GM10266 (cell line): ENCODE measurements at regions not wholly inside any gene's neighbourhood (a gene's known extent, or its start where the extent isn't known, plus 50 kb on each side); places are given as distances from the start of the nearest gene placed in this dataset.
"Not testable (repeated sequence)": the region's sequence is repeated elsewhere in the genome, so short reads cannot be mapped to it uniquely, and the experiment has no call there.

Experiments
- DNase-seq: peaks from one replicate; pipeline ENCODE4 v3.0.0; 2012; ENCODE audit errors: extremely low spot score
- CTCF ChIP-seq: IDR thresholded peaks from 2 replicates; pipeline ENCODE4 v1.5.1; 2012; ENCODE audit warnings: mild to moderate bottlenecking, low read depth; ENCODE audit not compliant: control insufficient read depth, insufficient read depth; ENCODE audit errors: missing control alignments

- no peak for DNase-seq
- TF ChIP-seq CTCF, result no peak
These were observed 140.8 kb downstream of the CEP120 start for GRCh38 chr5:123282444-123282843.

- DNase-seq, result not testable (repeated sequence)
These were observed 142.3 kb downstream of the CEP120 start for GRCh38 chr5:123280854-123281253.

- TF ChIP-seq CTCF, result no peak
- DNase-seq, result no peak
These were observed 144.1 kb downstream of the CEP120 start for GRCh38 chr5:123279136-123279535.

GRCh38 chr5:123278284-123278683 lies 144.9 kb downstream of the CEP120 start:
- no peak for TF ChIP-seq CTCF
- no peak for DNase-seq

GRCh38 chr5:123273984-123274383 lies 149.2 kb downstream of the CEP120 start:
- DNase-seq, result no peak
- peak; percentile 13 for TF ChIP-seq CTCF

DNA sequence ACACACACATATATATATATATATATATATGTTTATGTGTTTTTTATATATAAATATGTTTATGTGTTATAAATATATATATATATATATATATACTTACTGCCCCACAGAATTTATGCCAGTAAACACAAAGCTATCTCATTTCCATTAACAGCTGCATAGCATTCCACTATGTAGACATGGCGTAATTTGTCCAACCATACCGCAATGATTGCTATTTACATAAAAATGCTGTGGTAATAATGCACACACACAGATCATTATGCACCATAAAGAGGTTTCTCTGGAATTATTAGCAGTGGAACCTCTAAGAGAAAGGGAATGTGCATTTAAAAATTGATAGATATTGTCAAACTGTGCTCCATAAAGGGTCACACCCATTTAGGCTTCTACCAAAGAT lies 150.1 kb downstream of the CEP120 start:
- no peak for DNase-seq
- TF ChIP-seq CTCF, result no peak

GRCh38 chr5:123269851-123270250 lies 153.4 kb downstream of the CEP120 start:
- no peak for DNase-seq
- no peak for TF ChIP-seq CTCF

DNA sequence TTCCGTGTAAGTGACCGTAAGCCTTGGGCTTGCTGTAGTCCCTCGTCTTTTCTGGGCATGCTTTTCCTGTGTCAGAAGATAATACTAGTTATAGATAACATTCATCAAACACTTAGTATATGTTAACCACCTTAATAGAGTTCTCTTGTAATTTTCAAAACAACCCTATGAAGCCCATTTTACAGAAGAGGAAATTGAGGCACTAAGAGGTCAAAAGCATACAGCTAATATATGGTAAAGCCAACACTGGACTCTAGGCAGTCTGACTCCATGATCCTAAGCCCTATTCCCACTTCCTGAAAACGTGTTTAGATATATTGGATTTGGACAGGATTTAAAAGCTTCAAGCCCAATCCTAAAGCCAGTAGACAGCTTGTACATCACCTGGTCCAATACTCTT lies 153.8 kb downstream of the CEP120 start:
- no peak for DNase-seq
- no peak for TF ChIP-seq CTCF
